H1 (cell line): ENCODE measurements at regions not wholly inside any gene's neighbourhood (a gene's known extent, or its start where the extent isn't known, plus 50 kb on each side); places are given as distances from the start of the nearest gene placed in this dataset.

Experiments used
- CTCF ChIA-PET: fragments of 300-600 bp; sonication (Branson Sonifier 250); formaldehyde crosslinking; loops from one replicate; lab custom pipeline; 2021; ENCODE audit not compliant: partially characterized antibody; lab: Charles Lee
- POLR2A ChIA-PET: fragments of 300-600 bp; sonication (Branson Sonifier 250); formaldehyde crosslinking; loops from one replicate; lab custom pipeline; 2021; ENCODE audit warnings: inconsistent platforms; ENCODE audit not compliant: partially characterized antibody; lab: Charles Lee
- DNase-seq, 2 experiments: peaks; one replicate each; pipeline versions ENCODE4 v3.0.0 to v3.0.0-alpha.2; 2010 to 2022; ENCODE audit warnings: low spot score in 2 of 2, low read depth in 1 of 2, mixed read lengths in 1 of 2
- FAIRE-seq: peaks from 2 replicates; lab custom pipeline; 2011; peaks lifted over from hg19 to GRCh38; lab: Jason Lieb, UNC
- H2AFZ ChIP-seq: 2 replicates; pipeline ENCODE4 v1.8.1; 2012; ENCODE audit warnings: low read length, inconsistent platforms
- H2AK5ac ChIP-seq: 2 replicates; pipeline ENCODE4 v1.6.1; 2013; ENCODE audit warnings: low read depth, low read length
- H2BK120ac ChIP-seq: replicated peaks from 2 replicates; pipeline ENCODE3; 2013; ENCODE audit warnings: low read depth, low read length, inconsistent platforms
- H2BK12ac ChIP-seq: 2 replicates; pipeline ENCODE4 v1.6.1; 2013; ENCODE audit warnings: low read depth, low read length
- H2BK15ac ChIP-seq: 2 replicates; pipeline ENCODE4 v1.6.1; 2013; ENCODE audit warnings: low read length
- H2BK20ac ChIP-seq: 2 replicates; pipeline ENCODE4 v1.6.1; 2013; ENCODE audit warnings: low read length
- H2BK5ac ChIP-seq: 2 replicates; pipeline ENCODE4 v1.6.1; 2013; ENCODE audit warnings: low read depth, low read length
- H3K14ac ChIP-seq: 2 replicates; pipeline ENCODE4 v1.6.1; 2013; ENCODE audit warnings: inconsistent platforms; ENCODE audit not compliant: insufficient read length
- H3K18ac ChIP-seq: 2 replicates; pipeline ENCODE4 v1.6.1; 2013; ENCODE audit warnings: low read length; ENCODE audit errors: extremely low read depth
- H3K23ac ChIP-seq: 2 replicates; pipeline ENCODE4 v1.6.1; 2013; ENCODE audit warnings: inconsistent platforms; ENCODE audit not compliant: insufficient read length
- H3K23me2 ChIP-seq: 2 replicates; pipeline ENCODE4 v1.6.1; 2013; ENCODE audit warnings: low read depth, low read length
- H3K27ac ChIP-seq: 2 replicates; pipeline ENCODE4 v1.6.1; 2011; ENCODE audit warnings: low read depth, low read length, inconsistent platforms
- H3K27me3 ChIP-seq, 4 experiments: replicated peaks in 1 of 4; 1 replicate in 1 of 4; 2 replicates in 3 of 4; pipeline versions ENCODE4 v1.6.1 to v1.8.1; 2011 to 2013; ENCODE audit warnings: low read length in 3 of 4, mild to moderate bottlenecking in 3 of 4, inconsistent platforms in 2 of 4, mixed read lengths in 2 of 4, moderate library complexity in 1 of 4; ENCODE audit not compliant: control insufficient read depth in 3 of 4, insufficient read depth in 3 of 4; ENCODE audit errors: extremely low read depth in 1 of 4
- H3K36me3 ChIP-seq, 4 experiments: 2 replicates each; pipeline versions ENCODE4 v1.6.1 to v1.8.1; 2011 to 2013; ENCODE audit warnings: mild to moderate bottlenecking in 4 of 4, low read length in 3 of 4, moderate library complexity in 2 of 4, control low read depth in 1 of 4, inconsistent platforms in 1 of 4; ENCODE audit not compliant: insufficient read depth in 4 of 4, control insufficient read depth in 2 of 4
- H3K4ac ChIP-seq: replicated peaks from 2 replicates; pipeline ENCODE3; 2013; ENCODE audit warnings: low read length, low read depth, mixed read lengths, inconsistent platforms; ENCODE audit not compliant: insufficient read length
- H3K4me1 ChIP-seq, 4 experiments: replicated peaks in 1 of 4; 1 replicate in 1 of 4; 2 replicates in 3 of 4; pipeline versions ENCODE4 v1.6.1 to v1.8.1; 2011 to 2013; ENCODE audit warnings: low read length in 3 of 4, inconsistent platforms in 2 of 4, mixed read lengths in 1 of 4; ENCODE audit not compliant: insufficient read depth in 4 of 4, control insufficient read depth in 3 of 4
- H3K4me2 ChIP-seq, 2 experiments: 2 replicates each; pipeline versions ENCODE4 v1.6.1 to v1.8.1; 2011 to 2013; ENCODE audit warnings: low read depth in 2 of 2, low read length in 2 of 2, control low read depth in 1 of 2, inconsistent platforms in 1 of 2, mild to moderate bottlenecking in 1 of 2; ENCODE audit not compliant: insufficient read depth in 1 of 2
- H3K4me3 ChIP-seq, 4 experiments: fragments of 200-600, 300-600 bp in 1 of 4; sonication (generic), shearing (Covaris generic), sonication (Bioruptor Twin) in 1 of 4; 2 replicates each; pipeline versions ENCODE4 v1.5.1 to v1.8.1; 2011 to 2016; ENCODE audit warnings: low read length in 4 of 4, low read depth in 3 of 4, control low read depth in 2 of 4, inconsistent platforms in 2 of 4, mild to moderate bottlenecking in 2 of 4, mixed read lengths in 1 of 4, moderate library complexity in 1 of 4; ENCODE audit not compliant: insufficient read depth in 2 of 4; ENCODE audit errors: extremely low read depth in 1 of 4
- H3K56ac ChIP-seq: replicated peaks from 2 replicates; pipeline ENCODE3; 2013; ENCODE audit warnings: low read depth, mild to moderate bottlenecking, mixed read lengths, low read length, inconsistent platforms; ENCODE audit not compliant: insufficient read length
- H3K79me1 ChIP-seq: 2 replicates; pipeline ENCODE4 v1.6.1; 2013; ENCODE audit warnings: low read depth, low read length, control low read depth
- H3K79me2 ChIP-seq, 2 experiments: 2 replicates each; pipeline versions ENCODE4 v1.6.1 to v1.8.1; 2012 to 2013; ENCODE audit warnings: low read length in 2 of 2, mild to moderate bottlenecking in 2 of 2, inconsistent platforms in 1 of 2; ENCODE audit not compliant: insufficient read depth in 2 of 2, control insufficient read depth in 1 of 2
- H3K9ac ChIP-seq, 4 experiments: replicated peaks in 1 of 4; 1 replicate in 1 of 4; 2 replicates in 3 of 4; pipeline versions ENCODE4 v1.6.1 to v1.8.1; 2011 to 2013; ENCODE audit warnings: low read depth in 3 of 4, low read length in 3 of 4, control low read depth in 2 of 4, mild to moderate bottlenecking in 2 of 4, moderate library complexity in 2 of 4, inconsistent platforms in 1 of 4; ENCODE audit errors: extremely low read depth in 1 of 4
- H3K9me3 ChIP-seq, 2 experiments: 2 replicates each; pipeline versions ENCODE4 v1.6.1 to v1.8.1; 2012 to 2013; ENCODE audit warnings: mild to moderate bottlenecking in 2 of 2, moderate library complexity in 2 of 2, control low read depth in 1 of 2, inconsistent platforms in 1 of 2, low read depth in 1 of 2, low read length in 1 of 2, mixed read lengths in 1 of 2; ENCODE audit not compliant: insufficient read depth in 2 of 2
- H4K20me1 ChIP-seq, 2 experiments: replicated peaks in 1 of 2; 2 replicates each; pipeline versions ENCODE3 to v1.8.1; 2011 to 2013; ENCODE audit warnings: inconsistent platforms in 2 of 2, low read length in 2 of 2, mild to moderate bottlenecking in 1 of 2; ENCODE audit not compliant: insufficient read depth in 2 of 2, control insufficient read depth in 1 of 2
- H4K5ac ChIP-seq: 2 replicates; pipeline ENCODE4 v1.6.1; 2013; ENCODE audit warnings: low read length, low read depth, mixed read lengths, inconsistent platforms; ENCODE audit not compliant: insufficient read length
- H4K8ac ChIP-seq: 2 replicates; pipeline ENCODE4 v1.8.0; 2013; ENCODE audit warnings: mild to moderate bottlenecking, moderate library complexity, low read length, inconsistent platforms; ENCODE audit not compliant: insufficient read depth; ENCODE audit errors: extremely low read depth
- H4K91ac ChIP-seq: replicated peaks from 2 replicates; pipeline ENCODE3; 2013; ENCODE audit warnings: low read length, mixed read lengths, inconsistent platforms; ENCODE audit not compliant: insufficient read length
- BCL11A ChIP-seq, 2 experiments: IDR thresholded peaks; one replicate each; pipeline ENCODE4 v1.6.1; 2011; ENCODE audit warnings: low read depth in 2 of 2, low read length in 2 of 2, mild to moderate bottlenecking in 2 of 2
- CBX5 ChIP-seq: fragments of 300-800, 300-1000 bp; sonication (generic); IDR thresholded peaks from 2 replicates; pipeline ENCODE4 v1.7.1; 2016; ENCODE audit warnings: antibody characterized with exemption, low read length, low read depth
- CHD2 ChIP-seq: IDR thresholded peaks from 2 replicates; pipeline ENCODE4 v1.6.1; 2012; ENCODE audit warnings: low read length, improper control_type of control experiment
- EP300 ChIP-seq, 2 experiments: IDR thresholded peaks; 1 replicate in 1 of 2; 2 replicates in 1 of 2; pipeline ENCODE4 v1.6.1; 2011 to 2012; ENCODE audit warnings: low read depth in 2 of 2, low read length in 2 of 2, mild to moderate bottlenecking in 2 of 2, borderline replicate concordance in 1 of 2, inconsistent platforms in 1 of 2, moderate library complexity in 1 of 2
- EZH2 ChIP-seq: fragments of 200-600 bp; sonication (generic); IDR thresholded peaks from 2 replicates; pipeline ENCODE4 v1.7.1; 2012; ENCODE audit warnings: low read depth, mild to moderate bottlenecking, moderate library complexity, low read length, inconsistent platforms; ENCODE audit not compliant: severe bottlenecking
- HDAC6 ChIP-seq: IDR thresholded peaks from one replicate; pipeline ENCODE4 v1.7.1; 2012; ENCODE audit warnings: low read depth, mild to moderate bottlenecking, inconsistent platforms, low read length, moderate library complexity
- KDM1A ChIP-seq: fragments of 200-600, 300-600 bp; sonication (generic); IDR thresholded peaks from 2 replicates; pipeline ENCODE4 v1.7.1; 2016; ENCODE audit warnings: mild to moderate bottlenecking, low read length, borderline replicate concordance
- MAFK ChIP-seq: IDR thresholded peaks from 2 replicates; pipeline ENCODE4 v1.6.1; 2012; ENCODE audit warnings: low read depth, mild to moderate bottlenecking, improper control_type of control experiment, low read length
- NANOG ChIP-seq: IDR thresholded peaks from 2 replicates; pipeline ENCODE4 v1.6.1; 2011; ENCODE audit warnings: low read length, low read depth, mild to moderate bottlenecking, inconsistent platforms; ENCODE audit not compliant: insufficient read depth, poor library complexity, severe bottlenecking
- NRF1 ChIP-seq: IDR thresholded peaks from 2 replicates; pipeline ENCODE4 v1.6.1; 2011; ENCODE audit warnings: mild to moderate bottlenecking, low read depth, low read length, improper control_type of control experiment
- POLR2A ChIP-seq, 2 experiments: IDR thresholded peaks; 1 replicate in 1 of 2; 2 replicates in 1 of 2; pipeline ENCODE4 v1.6.1; 2011; ENCODE audit warnings: low read depth in 2 of 2, low read length in 2 of 2, mild to moderate bottlenecking in 2 of 2; ENCODE audit errors: control extremely low read depth in 1 of 2
- SIRT6 ChIP-seq: IDR thresholded peaks from one replicate; pipeline ENCODE4 v1.7.1; 2012; ENCODE audit warnings: low read length, inconsistent platforms
- SP1 ChIP-seq: IDR thresholded peaks from 2 replicates; pipeline ENCODE4 v1.6.1; 2011; ENCODE audit warnings: low read depth, low read length
- SRF ChIP-seq: IDR thresholded peaks from 2 replicates; pipeline ENCODE4 v1.6.1; 2011; ENCODE audit warnings: mild to moderate bottlenecking, low read depth, low read length, moderate library complexity
- WGBS, 2 experiments: shearing (Covaris generic) in 1 of 2; methylation state at CpG; one replicate each; pipeline versions ENCODE4 v1.1.6 to v1.1.7; 2013 to 2015; ENCODE audit warnings: low lambda C conversion rate in 2 of 2, mixed read lengths in 2 of 2, inconsistent platforms in 1 of 2, low coverage in 1 of 2, missing lambda C conversion rate in 1 of 2; ENCODE audit not compliant: insufficient replicate concordance in 2 of 2, insufficient coverage in 1 of 2, insufficient read length in 1 of 2; ENCODE audit errors: extremely low coverage in 1 of 2, missing lambda C conversion rate in 1 of 2; 5-methylcytosine and 5-hydroxymethylcytosine counted together

GRCh38 chr16:80028581-80029380 is 428.2 kb upstream of the MAF start:
- no peaks in the 10 kb centered on the region for H3K27me3 ChIP-seq
- H2AFZ ChIP-seq, result no peak overlapping the region; the same call in 1 of the 2 replicates
- no peaks in the 10 kb centered on the region for H3K79me1 ChIP-seq
- no peaks in the 10 kb centered on the region for H3K36me3 ChIP-seq
- WGBS, 2 experiments, result 85% methylated on average over 5 of the region's 5 CpGs; no CpG with 5 or more reads in 1 of the 2 experiments
- no peak overlapping the region for H3K23ac ChIP-seq
- ChIA-PET POLR2A (no interaction called here), CTCF (no interaction called here)
- H4K8ac ChIP-seq, result no peak overlapping the region
- H2BK12ac ChIP-seq, result no peak overlapping the region
- no peak overlapping the region for H2AK5ac ChIP-seq
- FAIRE-seq (no peak), DNase-seq (no peak)
- H3K4me1 ChIP-seq, result no peaks in the 10 kb centered on the region; a peak in 1 of 7 replicates
- H3K4me2 ChIP-seq, result no peak overlapping the region
- no peak overlapping the region for H3K18ac ChIP-seq
- no peak overlapping the region for H2BK20ac ChIP-seq
- no peak overlapping the region for H2BK15ac ChIP-seq
- no peaks in the 10 kb centered on the region for H3K9me3 ChIP-seq
- H3K4ac ChIP-seq, result no peak overlapping the region
- no peak overlapping the region for H2BK120ac ChIP-seq
- no peak overlapping the region for H3K4me3 ChIP-seq
- no peak overlapping the region for H3K27ac ChIP-seq
- H4K5ac ChIP-seq, result no peak overlapping the region
- H3K79me2 ChIP-seq, result no peaks in the 10 kb centered on the region
- no peak overlapping the region for H3K14ac ChIP-seq
- H3K23me2 ChIP-seq, result 0 out of 2 replicates have a peak, but pooled peaks cover 1% of the 10 kb centered on the region
- no peak overlapping the region for H3K56ac ChIP-seq
- H4K20me1 ChIP-seq, result no peaks in the 10 kb centered on the region
- no peak overlapping the region for H3K9ac ChIP-seq
- no peak overlapping the region for H4K91ac ChIP-seq
- no peak overlapping the region for H2BK5ac ChIP-seq
- TF ChIP-seq MAFK (no peak), POLR2A (IDR thresholded peaks at IDR 0.05; ENCODE audit: control extremely low read depth in 1 of 2, low read depth in 2 of 2, low read length in 2 of 2) (no peak), BCL11A (IDR thresholded peaks at IDR 0.05; ENCODE audit: low read depth in 2 of 2, low read length in 2 of 2) (no peak), SP1 (no peak), CBX5 (no peak), EP300 (IDR thresholded peaks at IDR 0.05; ENCODE audit: borderline replicate concordance in 1 of 2, low read depth in 2 of 2, low read length in 2 of 2) (no peak), KDM1A (no peak), SRF (no peak), NRF1 (no peak), EZH2 (no peak), HDAC6 (no peak), NANOG (no peak), CHD2 (no peak), SIRT6 (no peak)
